ENCODE measurements at regions not wholly inside any gene's neighbourhood (a gene's known extent, or its start where the extent isn't known, plus 50 kb on each side); places are given as distances from the start of the nearest gene placed in this dataset.

GRCh38 chr2:47725808-47726207 lies 57.1 kb upstream of the MSH6 start:
- H3K79me2 ChIP-seq (ENCODE audit: low read length), result no peaks in the 10 kb centered on the region
- ChIA-PET POLR2A (ENCODE audit: unreplicated experiment) (no interaction called here), CTCF (no interaction called here)
- no peak overlapping the region for H3K27ac ChIP-seq (ENCODE audit: low read length)
- no peaks in the 10 kb centered on the region for H3K36me3 ChIP-seq (ENCODE audit: low read depth, low read length)
- H3K4me1 ChIP-seq (ENCODE audit: insufficient read depth, low read length), result peaks cover 6% of the 10 kb centered on the region; the same call in 1 of the 2 replicates
- ATAC-seq (no peak), DNase-seq (no peak)
- H3K27me3 ChIP-seq (ENCODE audit: low read length), result no peaks in the 10 kb centered on the region
- TF ChIP-seq EZH2 (IDR thresholded peaks at IDR 0.05; ENCODE audit: low read length, unreplicated experiment) (no peak), CTCF (conservative IDR thresholded peaks at IDR 0.05; ENCODE audit: low read depth, low read length) (no peak), EZH2phosphoT487 (IDR thresholded peaks at IDR 0.05; ENCODE audit: borderline replicate concordance, low read length) (no peak)
- no peak overlapping the region for H3K4me2 ChIP-seq (ENCODE audit: low read length)
- H3F3A ChIP-seq (ENCODE audit: low read length, unreplicated experiment), result no peaks in the 10 kb centered on the region
- intact Hi-C loops (cut with micrococcal nuclease), result no loop called here
- H3K9me3 ChIP-seq (ENCODE audit: low read length), result no peaks in the 10 kb centered on the region
- H3K9me2 ChIP-seq (replicated peaks; ENCODE audit: low read length), result no peaks in the 10 kb centered on the region
- H2AFZ ChIP-seq (ENCODE audit: low read length), result no peak overlapping the region
- no TSS peak for BruUV-seq (replicated peaks)
- no peak overlapping the region for H3K4me3 ChIP-seq (ENCODE audit: low read length)
- no peaks in the 10 kb centered on the region for H4K20me1 ChIP-seq (ENCODE audit: low read length)
- H3K9ac ChIP-seq (ENCODE audit: low read length), result no peak overlapping the region

GRCh38 chr2:47724221-47724981 lies 58.5 kb upstream of the MSH6 start:
- Histone ChIP-seq H3K9me3 (ENCODE audit: low read length) (no peaks in the 10 kb centered on the region), H3F3A (ENCODE audit: low read length, unreplicated experiment) (no peaks in the 10 kb centered on the region), H3K9ac (ENCODE audit: low read length) (no peak overlapping the region), H3K27ac (ENCODE audit: low read length) (peak overlapping the region; percentile 41), H3K27me3 (ENCODE audit: low read length) (no peaks in the 10 kb centered on the region), H3K36me3 (ENCODE audit: low read depth, low read length) (no peaks in the 10 kb centered on the region), H4K20me1 (ENCODE audit: low read length) (no peaks in the 10 kb centered on the region), H3K79me2 (ENCODE audit: low read length) (no peaks in the 10 kb centered on the region), H3K4me2 (ENCODE audit: low read length) (no peak overlapping the region), H3K9me2 (replicated peaks; ENCODE audit: low read length) (no peaks in the 10 kb centered on the region), H3K4me3 (ENCODE audit: low read length) (no peak overlapping the region), H3K4me1 (ENCODE audit: insufficient read depth, low read length) (peaks cover 6% of the 10 kb centered on the region; the same call in 1 of the 2 replicates), H2AFZ (ENCODE audit: low read length) (peak overlapping the region; percentile 23; the same call in 1 of the 2 replicates)
- intact Hi-C loops (cut with micrococcal nuclease), result no loop called here
- ChIA-PET POLR2A (ENCODE audit: unreplicated experiment) (no interaction called here), CTCF (no interaction called here)
- DNase-seq (peak; percentile 76), ATAC-seq (peak; percentile 88)
- no peak for TF ChIP-seq EZH2 (IDR thresholded peaks at IDR 0.05; ENCODE audit: low read length, unreplicated experiment)
- TF ChIP-seq CTCF (conservative IDR thresholded peaks at IDR 0.05; ENCODE audit: low read depth, low read length), result no peak
- TF ChIP-seq EZH2phosphoT487 (IDR thresholded peaks at IDR 0.05; ENCODE audit: borderline replicate concordance, low read length), result no peak
- BruUV-seq (replicated peaks), result no TSS peak

GRCh38 chr2:47721296-47721695 lies 61.6 kb upstream of the MSH6 start:
- CTCF ChIA-PET, result no interaction called here
- H3K27me3 ChIP-seq (ENCODE audit: low read length), result no peaks in the 10 kb centered on the region
- POLR2A ChIA-PET (ENCODE audit: unreplicated experiment), result no interaction called here
- no peaks in the 10 kb centered on the region for H3K36me3 ChIP-seq (ENCODE audit: low read depth, low read length)
- no peak overlapping the region for H2AFZ ChIP-seq (ENCODE audit: low read length)
- no peak for ATAC-seq
- DNase-seq, result no peak
- intact Hi-C loops (cut with micrococcal nuclease), result no loop called here
- no peaks in the 10 kb centered on the region for H3K9me3 ChIP-seq (ENCODE audit: low read length)
- no peak overlapping the region for H3K4me3 ChIP-seq (ENCODE audit: low read length)
- no peak for TF ChIP-seq EZH2phosphoT487 (IDR thresholded peaks at IDR 0.05; ENCODE audit: borderline replicate concordance, low read length)
- TF ChIP-seq CTCF (conservative IDR thresholded peaks at IDR 0.05; ENCODE audit: low read depth, low read length), result no peak
- TF ChIP-seq EZH2 (IDR thresholded peaks at IDR 0.05; ENCODE audit: low read length, unreplicated experiment), result no peak
- no peak overlapping the region for H3K9ac ChIP-seq (ENCODE audit: low read length)
- no peaks in the 10 kb centered on the region for H4K20me1 ChIP-seq (ENCODE audit: low read length)
- no peak overlapping the region for H3K4me2 ChIP-seq (ENCODE audit: low read length)
- no peaks in the 10 kb centered on the region for H3K9me2 ChIP-seq (replicated peaks; ENCODE audit: low read length)
- H3K27ac ChIP-seq (ENCODE audit: low read length), result no peak overlapping the region
- H3K79me2 ChIP-seq (ENCODE audit: low read length), result no peaks in the 10 kb centered on the region
- no peaks in the 10 kb centered on the region for H3F3A ChIP-seq (ENCODE audit: low read length, unreplicated experiment)
- H3K4me1 ChIP-seq (ENCODE audit: insufficient read depth, low read length), result peaks cover 6% of the 10 kb centered on the region; the same call in 1 of the 2 replicates
- no TSS peak for BruUV-seq (replicated peaks)

All from PC-3 (cell line).